HUES6 (cell line): ENCODE measurements at regions not wholly inside any gene's neighbourhood (a gene's known extent, or its start where the extent isn't known, plus 50 kb on each side); places are given as distances from the start of the nearest gene placed in this dataset.
"Not testable (repeated sequence)": the region's sequence is repeated elsewhere in the genome, so short reads cannot be mapped to it uniquely, and the experiment has no call there.

Experiments
- H3K27ac ChIP-seq: 2 replicates; pipeline ENCODE4 v1.7.0; 2013; ENCODE audit warnings: low read depth, mild to moderate bottlenecking, low read length, inconsistent platforms
- H3K27me3 ChIP-seq: 2 replicates; pipeline ENCODE4 v1.6.1; 2013; ENCODE audit warnings: low read length; ENCODE audit not compliant: control insufficient read depth, insufficient read depth
- H3K36me3 ChIP-seq: 2 replicates; pipeline ENCODE4 v1.6.1; 2013; ENCODE audit warnings: low read length; ENCODE audit not compliant: control insufficient read depth, insufficient read depth
- H3K4me1 ChIP-seq: 2 replicates; pipeline ENCODE4 v1.6.1; 2013; ENCODE audit warnings: low read length; ENCODE audit not compliant: control insufficient read depth, insufficient read depth
- H3K4me3 ChIP-seq: 2 replicates; pipeline ENCODE4 v1.5.1; 2013; ENCODE audit warnings: low read depth, low read length
- H3K9ac ChIP-seq: one replicate; pipeline ENCODE4 v1.6.1; 2013; ENCODE audit warnings: mild to moderate bottlenecking, low read length
- H3K9me3 ChIP-seq: 2 replicates; pipeline ENCODE4 v1.6.1; 2013; ENCODE audit warnings: low read depth, low read length; ENCODE audit not compliant: control insufficient read depth, insufficient read depth

DNA sequence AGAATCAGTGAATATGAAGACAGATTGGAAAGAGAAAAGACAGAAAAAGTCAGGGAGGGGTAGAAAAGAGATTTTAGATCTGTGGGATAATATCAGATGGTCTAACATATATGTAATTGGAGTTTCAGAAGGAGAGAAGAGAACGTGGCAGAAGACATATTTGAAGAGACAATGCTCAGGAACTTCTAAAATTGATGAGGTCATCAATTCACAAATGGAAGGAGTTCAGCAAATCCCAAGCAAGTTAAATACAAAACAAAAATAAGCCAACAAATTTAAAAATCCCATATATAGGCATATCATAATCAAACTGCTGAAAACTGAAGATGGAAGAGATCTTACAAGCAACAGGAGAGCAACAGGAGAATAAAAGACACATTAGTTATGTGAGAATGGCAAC, 87.3 kb downstream of the SYT15B start:
- H3K36me3 ChIP-seq, H3K9ac ChIP-seq, H3K9me3 ChIP-seq, H3K27ac ChIP-seq, H3K27me3 ChIP-seq, H3K4me1 ChIP-seq, H3K4me3 ChIP-seq: not testable (repeated sequence)

- H3K9ac ChIP-seq, H3K9me3 ChIP-seq, H3K27ac ChIP-seq, H3K4me3 ChIP-seq, H3K27me3 ChIP-seq, H3K4me1 ChIP-seq, H3K36me3 ChIP-seq: not testable (repeated sequence)
Observed at GRCh38 chr10:47675577-47675976, 87.8 kb downstream of the SYT15B start.

- H3K36me3 ChIP-seq, H3K9me3 ChIP-seq, H3K9ac ChIP-seq, H3K4me3 ChIP-seq, H3K27ac ChIP-seq, H3K27me3 ChIP-seq, H3K4me1 ChIP-seq: not testable (repeated sequence)
Observed at GRCh38 chr10:47673128-47673527, 90.3 kb downstream of the SYT15B start.

GRCh38 chr10:47670857-47671256, 92.5 kb downstream of the SYT15B start:
- H3K9me3 ChIP-seq: not testable (repeated sequence)

GRCh38 chr10:47661955-47662577, 101.3 kb downstream of the SYT15B start:
- H3K36me3 ChIP-seq, H3K4me1 ChIP-seq, H3K9ac ChIP-seq, H3K27me3 ChIP-seq, H3K9me3 ChIP-seq, H3K27ac ChIP-seq, H3K4me3 ChIP-seq: not testable (repeated sequence)

More at GRCh38 chr10:47670857-47671256, 92.5 kb downstream of the SYT15B start:
- H3K36me3 ChIP-seq, H3K27me3 ChIP-seq, H3K4me1 ChIP-seq, H3K27ac ChIP-seq, H3K4me3 ChIP-seq, H3K9ac ChIP-seq: not testable (repeated sequence)

GRCh38 chr10:47656732-47657131, 106.7 kb downstream of the SYT15B start:
- not testable (repeated sequence) for H3K27me3 ChIP-seq, H3K4me3 ChIP-seq, H3K27ac ChIP-seq

DNA sequence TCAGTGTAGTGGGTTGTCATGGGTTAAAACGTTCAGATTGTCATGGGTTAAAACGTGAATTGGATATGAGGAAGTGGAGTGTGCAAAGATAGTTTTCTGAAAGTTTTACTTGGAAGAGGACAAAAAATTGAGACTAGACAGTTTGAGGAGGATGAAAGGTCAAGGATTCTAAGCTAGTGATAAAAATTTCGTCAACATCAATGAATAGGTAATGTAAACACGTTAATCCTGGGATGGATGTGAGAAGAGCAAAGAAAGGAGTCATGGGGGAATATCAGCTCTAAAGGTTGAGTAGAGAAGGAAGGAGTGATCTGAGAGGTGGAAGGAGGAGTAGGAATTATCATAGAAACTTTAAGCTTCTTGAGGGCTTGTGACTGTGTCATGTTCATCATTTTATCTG, 109.2 kb downstream of the SYT15B start:
- H3K9me3 ChIP-seq, H3K9ac ChIP-seq, H3K36me3 ChIP-seq, H3K27me3 ChIP-seq, H3K4me3 ChIP-seq, H3K4me1 ChIP-seq, H3K27ac ChIP-seq: not testable (repeated sequence)

More at GRCh38 chr10:47656732-47657131, 106.7 kb downstream of the SYT15B start:
- H3K36me3 ChIP-seq, H3K4me1 ChIP-seq, H3K9ac ChIP-seq, H3K9me3 ChIP-seq: not testable (repeated sequence)

GRCh38 chr10:47648594-47648993, 114.8 kb downstream of the SYT15B start:
- H3K9me3 ChIP-seq: not testable (repeated sequence)

DNA sequence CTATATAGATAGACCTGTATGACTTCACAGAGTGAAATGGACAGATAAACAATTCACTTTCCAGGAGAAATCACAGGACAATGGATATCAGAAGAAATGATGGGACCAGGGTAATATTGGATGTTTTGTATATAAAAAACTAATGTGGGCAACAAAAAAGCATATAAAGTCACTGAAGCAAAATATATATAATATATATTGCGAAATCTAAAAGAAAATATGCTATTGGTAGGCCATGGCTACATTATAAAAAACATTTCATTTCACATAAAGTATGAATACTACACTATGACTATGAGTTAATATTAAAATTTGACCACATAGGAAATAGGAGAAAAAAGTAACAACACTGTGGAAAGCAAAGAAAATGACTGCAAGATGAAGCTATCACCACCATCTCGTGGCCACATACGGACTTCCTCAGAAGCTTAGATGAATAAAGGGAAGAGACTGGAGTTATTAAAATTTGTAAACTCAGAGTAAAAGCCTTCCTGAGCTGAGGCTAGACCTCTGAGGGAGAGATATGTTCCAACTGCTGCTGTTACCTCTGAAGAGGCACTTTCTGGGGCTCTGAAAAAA, 115.8 kb downstream of the SYT15B start:
- not testable (repeated sequence) for H3K27me3 ChIP-seq, H3K36me3 ChIP-seq, H3K27ac ChIP-seq, H3K4me1 ChIP-seq, H3K9ac ChIP-seq, H3K9me3 ChIP-seq, H3K4me3 ChIP-seq

More at GRCh38 chr10:47648594-47648993, 114.8 kb downstream of the SYT15B start:
- not testable (repeated sequence) for H3K27ac ChIP-seq, H3K9ac ChIP-seq, H3K4me3 ChIP-seq, H3K4me1 ChIP-seq, H3K27me3 ChIP-seq, H3K36me3 ChIP-seq

- not testable (repeated sequence) for H3K4me1 ChIP-seq, H3K4me3 ChIP-seq, H3K9ac ChIP-seq, H3K9me3 ChIP-seq, H3K27me3 ChIP-seq, H3K36me3 ChIP-seq, H3K27ac ChIP-seq
Observed at GRCh38 chr10:47646686-47647273, 116.6 kb downstream of the SYT15B start.

GRCh38 chr10:47626975-47627374, 103.5 kb upstream of the AGAP9 start:
- H3K9ac ChIP-seq, H3K27me3 ChIP-seq, H3K36me3 ChIP-seq, H3K4me1 ChIP-seq, H3K27ac ChIP-seq, H3K4me3 ChIP-seq, H3K9me3 ChIP-seq: not testable (repeated sequence)
